ENCODE measurements at regions not wholly inside any gene's neighbourhood (a gene's known extent, or its start where the extent isn't known, plus 50 kb on each side); places are given as distances from the start of the nearest gene placed in this dataset.
"Not testable (repeated sequence)": the region's sequence is repeated elsewhere in the genome, so short reads cannot be mapped to it uniquely, and the experiment has no call there.

DNA sequence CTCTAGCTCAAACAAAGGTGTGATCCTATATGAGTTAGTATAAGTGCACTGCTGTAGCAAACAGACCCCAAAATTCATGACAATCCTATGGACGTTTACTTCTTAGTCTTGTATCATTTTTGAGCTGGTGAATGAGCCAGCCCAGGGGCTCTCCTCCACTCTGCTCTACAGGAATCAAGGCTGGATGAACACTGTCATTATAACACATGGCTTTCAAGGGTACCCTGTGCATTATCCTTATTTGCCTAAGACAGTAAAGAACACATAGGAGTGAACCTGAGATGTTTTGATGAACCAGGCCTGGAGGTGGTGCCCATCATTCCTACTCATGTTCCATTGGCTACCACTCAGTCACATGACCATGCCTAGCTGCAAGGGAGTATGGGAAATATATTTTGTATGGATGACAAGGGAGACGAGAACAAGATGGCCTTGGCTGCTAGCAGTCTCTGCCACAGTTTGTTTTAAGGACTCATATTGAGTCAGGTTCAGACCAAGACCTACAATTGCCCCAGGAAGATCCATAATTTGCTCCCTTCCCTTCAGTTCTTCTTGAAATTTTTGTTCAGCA, 107.4 kb upstream of the HES1 start:
- DNase-seq, result no peak

DNA sequence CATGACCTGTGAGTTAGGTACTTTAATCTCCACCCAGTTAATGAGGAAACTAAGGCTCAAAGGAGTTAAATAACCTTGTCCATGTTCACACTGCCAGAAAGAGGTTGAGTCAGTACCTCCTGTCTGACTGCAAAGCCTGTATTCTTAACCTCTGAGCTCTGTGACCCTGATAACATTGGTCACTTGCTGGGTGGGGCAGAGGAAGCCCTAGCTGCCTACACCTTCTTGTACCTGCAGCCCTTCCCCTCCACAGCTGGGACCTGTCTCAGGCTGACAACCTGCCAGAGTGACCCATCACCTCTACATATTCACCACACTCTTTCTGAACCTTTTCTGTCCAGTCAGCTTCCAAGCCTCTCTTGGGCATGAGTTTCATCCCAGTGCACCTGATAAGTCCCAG, 106.1 kb upstream of the HES1 start:
- no peak for DNase-seq

- no peak for DNase-seq
These were observed 105.6 kb upstream of the HES1 start for GRCh38 chr3:194030372-194030771.

- DNase-seq, result no peak
These were observed 104.6 kb upstream of the HES1 start for GRCh38 chr3:194031349-194031748.

DNA sequence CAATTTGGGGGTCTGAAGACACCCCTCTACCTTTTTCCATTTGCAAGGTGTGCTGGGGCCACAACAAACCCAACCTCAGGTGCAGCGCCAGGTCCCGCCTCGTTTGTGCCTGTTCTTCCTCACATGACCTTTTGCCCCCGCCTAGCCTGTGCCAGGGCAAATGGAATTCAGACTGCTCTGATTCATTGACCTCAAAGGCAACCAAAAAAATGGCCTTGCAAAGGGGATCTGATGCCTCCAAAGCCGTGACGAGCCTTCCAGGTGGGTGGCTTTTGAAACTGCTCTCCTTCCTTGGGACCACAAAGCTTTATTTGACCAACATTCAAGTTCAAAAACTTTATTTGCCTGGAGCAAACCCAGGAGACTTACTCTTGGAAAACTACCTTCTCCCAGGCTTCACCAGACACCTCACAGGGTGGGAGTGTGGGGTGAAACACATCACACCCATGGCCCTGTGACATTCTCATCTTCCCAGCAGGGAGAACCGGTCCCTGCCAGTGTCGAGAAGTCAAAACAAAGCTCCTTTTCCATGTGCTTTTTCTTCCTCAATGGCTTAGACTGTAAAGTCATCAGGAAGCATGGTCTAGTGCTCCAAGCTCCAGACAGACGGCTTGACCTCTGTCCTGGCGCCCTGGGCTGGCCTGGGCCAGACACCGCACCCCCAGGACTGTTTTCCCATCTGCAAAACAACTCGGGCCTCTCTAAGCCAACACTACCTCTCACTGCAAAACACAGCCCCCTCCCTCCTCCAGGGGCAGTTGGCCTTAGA, 103.9 kb upstream of the HES1 start:
- no peak for DNase-seq

DNA sequence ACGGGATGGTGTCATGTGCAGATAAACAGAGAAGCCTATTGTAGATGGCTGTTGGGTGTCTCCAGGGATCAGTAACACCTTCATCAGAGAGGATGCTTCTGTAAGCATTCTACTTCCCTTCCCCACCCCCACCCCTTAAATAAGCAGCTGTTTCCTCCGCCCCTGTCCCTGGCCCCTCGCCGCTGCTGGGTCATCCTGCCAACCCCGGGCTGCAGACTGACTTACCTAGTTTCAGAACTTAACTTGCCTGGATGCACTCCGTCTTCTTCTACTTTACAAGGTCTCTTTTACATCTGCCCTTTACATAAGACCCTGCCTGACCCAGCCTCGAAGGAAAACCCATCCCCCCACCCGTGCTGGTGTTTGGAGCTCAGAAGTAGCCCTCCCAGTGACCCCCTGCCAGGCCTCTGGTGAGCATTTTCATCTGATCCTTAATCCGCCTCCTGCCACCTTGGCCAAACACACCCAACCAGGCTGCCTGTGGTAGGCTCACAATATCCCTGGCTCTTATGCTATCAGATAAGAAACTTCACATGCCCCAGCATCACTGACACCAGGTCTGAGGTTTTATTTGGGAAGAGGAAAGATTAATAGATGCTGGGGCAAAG, 103.0 kb upstream of the HES1 start:
- DNase-seq, result no peak

- DNase-seq, result no peak
These were observed 101.3 kb upstream of the HES1 start for GRCh38 chr3:194034346-194035336.

DNA sequence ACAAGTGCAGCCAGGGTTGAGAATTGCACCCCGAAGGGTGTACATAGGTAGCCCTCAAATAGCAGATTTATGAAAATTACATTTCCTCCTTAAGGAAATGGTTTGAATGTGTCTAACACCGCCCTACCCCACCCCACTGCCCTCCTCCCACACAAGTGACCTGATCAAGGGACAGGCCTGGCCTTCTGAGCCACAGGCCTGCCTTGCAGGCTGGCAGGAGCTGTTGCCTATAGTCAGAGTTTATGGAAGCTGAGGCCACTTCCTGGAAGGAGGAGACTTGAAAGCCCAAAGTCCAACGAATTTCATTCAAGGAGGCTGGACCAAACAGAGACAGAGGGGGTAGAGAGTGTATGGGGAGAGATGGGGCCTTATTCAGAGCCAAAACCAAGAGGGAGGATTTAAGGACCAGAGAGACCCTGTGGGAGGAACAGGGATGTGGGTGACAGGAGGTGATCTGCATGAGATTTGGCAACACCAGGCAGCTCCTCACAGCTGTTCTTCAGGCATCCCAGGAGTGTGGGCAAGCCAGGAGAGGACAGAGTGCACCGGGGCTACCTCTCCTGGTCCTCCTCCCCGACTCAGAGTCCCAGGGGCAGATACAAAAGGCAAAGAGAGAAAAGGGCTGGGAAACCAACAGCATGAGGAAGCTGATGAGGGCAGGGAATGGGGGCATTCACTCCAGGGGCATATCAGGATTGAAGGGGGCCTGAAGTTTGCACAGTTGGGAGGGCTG, 100.4 kb upstream of the HES1 start:
- no peak for DNase-seq

GRCh38 chr3:194036842-194037241, 99.1 kb upstream of the HES1 start:
- DNase-seq, result no peak

GRCh38 chr3:194038346-194038745, 97.6 kb upstream of the HES1 start:
- DNase-seq, result not testable (repeated sequence)

DNA sequence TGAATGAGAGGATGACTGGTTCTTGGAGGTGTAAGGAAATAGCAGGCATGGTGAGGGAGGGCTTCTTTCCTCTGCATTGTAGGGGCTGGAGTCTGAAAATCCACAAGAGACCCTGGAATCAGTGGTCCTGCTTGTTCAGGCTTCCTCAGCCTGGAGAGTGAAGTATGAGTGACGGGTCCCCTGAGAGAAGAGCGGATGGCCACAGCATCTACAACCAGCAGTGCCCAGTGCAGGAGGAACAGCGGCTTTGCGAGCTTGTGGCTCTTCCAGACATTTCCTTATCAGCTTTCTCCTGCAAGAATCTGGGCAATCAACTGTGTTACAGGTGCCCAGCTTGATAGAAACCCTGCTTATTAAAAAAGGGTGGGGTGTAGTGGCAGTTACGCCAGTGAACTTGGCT, 97.0 kb upstream of the HES1 start:
- no peak for DNase-seq

- no peak for DNase-seq
These were observed 95.3 kb upstream of the HES1 start for GRCh38 chr3:194040516-194041273.

GRCh38 chr3:194042927-194043326, 93.0 kb upstream of the HES1 start:
- no peak for DNase-seq

DNA sequence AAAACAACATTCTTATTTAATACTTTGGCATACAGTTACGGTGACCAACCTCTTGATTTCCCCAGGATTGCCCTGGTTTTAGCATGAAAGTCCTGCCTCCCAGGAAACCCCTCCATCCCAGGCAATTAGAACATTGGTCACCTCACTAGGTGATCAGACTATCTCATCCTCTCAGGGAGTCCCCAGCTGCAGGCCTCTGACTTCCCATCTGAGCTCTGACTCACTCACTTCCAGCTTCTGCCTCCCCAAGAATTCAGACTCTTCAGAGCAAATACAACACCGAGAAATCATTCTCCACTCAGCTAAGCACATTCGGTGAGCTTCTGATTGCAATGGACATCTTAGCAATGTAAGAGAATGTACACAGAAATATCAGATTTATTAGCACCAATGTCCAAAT, 92.4 kb upstream of the HES1 start:
- DNase-seq, result no peak

DNA sequence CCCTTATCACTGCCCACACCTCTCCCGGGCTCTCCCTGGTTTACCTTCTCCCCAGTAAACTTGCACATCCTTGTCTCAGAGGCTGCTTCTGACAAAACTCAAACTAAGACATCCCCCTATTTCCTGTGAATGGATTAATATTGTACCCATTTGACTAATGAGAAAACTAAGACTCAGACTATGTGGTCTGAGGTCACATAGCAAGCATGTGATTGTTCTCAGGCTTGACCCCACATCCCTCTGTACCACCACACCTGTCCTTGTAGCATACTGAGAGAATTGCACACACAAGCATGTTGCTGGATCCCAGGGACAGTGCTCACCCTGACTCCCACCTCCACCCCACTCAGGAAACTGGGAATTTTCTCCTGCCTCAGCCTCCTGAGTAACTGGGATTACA, 90.7 kb upstream of the HES1 start:
- DNase-seq, result no peak

- no peak for DNase-seq
These were observed 90.0 kb upstream of the HES1 start for GRCh38 chr3:194045919-194046318.

DNA sequence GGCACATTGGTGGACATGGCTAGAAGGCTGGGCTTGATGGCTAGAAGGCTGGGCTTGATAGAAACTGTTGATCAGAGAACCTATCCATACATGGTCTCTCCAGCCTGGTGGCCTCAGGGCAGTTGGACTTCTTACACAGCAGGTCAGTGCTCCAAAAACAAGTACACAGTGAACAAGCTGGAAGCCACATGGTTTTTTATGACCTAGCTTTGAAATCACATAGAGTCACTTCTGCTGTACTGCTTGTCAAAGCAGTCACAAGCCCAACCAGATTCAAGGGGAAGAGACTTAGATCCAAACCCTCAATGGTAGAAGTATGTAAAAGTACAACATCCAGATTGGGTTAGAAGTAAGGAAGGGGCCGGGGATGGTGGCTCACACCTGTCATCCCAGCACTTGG, 89.4 kb upstream of the HES1 start:
- no peak for DNase-seq

DNA sequence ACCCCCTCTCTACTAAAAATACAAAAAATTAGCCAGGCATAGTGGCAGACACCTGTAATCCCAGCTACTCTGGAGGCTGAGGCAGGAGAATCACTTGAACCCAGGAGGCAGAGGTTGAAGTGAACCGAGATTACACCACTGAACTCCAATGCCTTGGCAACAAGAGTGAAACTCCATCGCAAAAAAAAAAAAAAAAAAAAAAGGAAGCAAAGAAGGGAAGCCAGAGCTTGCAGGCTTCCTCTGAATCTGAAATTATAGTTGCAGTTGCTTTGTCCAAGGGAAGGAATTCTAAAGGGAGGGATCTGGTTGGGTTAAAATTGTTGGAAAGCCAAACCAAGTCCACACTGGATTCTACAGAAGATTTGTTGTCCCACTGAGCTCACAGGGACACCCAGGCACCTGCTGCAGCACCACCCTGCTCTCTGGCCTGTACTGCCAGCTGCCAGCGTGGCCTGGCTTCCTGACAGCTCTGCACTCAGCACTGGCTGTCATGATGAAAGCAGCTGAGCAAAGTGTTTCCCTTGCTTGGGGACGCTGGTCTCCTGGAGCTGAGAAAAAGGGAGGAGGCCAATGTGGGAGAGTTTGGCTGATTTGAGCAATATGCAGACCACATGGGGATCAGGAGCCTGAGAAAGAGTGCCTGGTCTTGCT, 88.8 kb upstream of the HES1 start:
- no peak for DNase-seq

GRCh38 chr3:194049394-194049793, 86.6 kb upstream of the HES1 start:
- no peak for DNase-seq

GRCh38 chr3:194050782-194051320, 85.1 kb upstream of the HES1 start:
- no peak for DNase-seq
